Pancreas (tissue), 10 donors: ENCODE measurements at regions not wholly inside any gene's neighbourhood (a gene's known extent, or its start where the extent isn't known, plus 50 kb on each side); places are given as distances from the start of the nearest gene placed in this dataset.

Experiments
- ATAC-seq, 4 donors: fragments of 200-7000 bp; cut with Tn5 transposase; one replicate each; pipeline versions ENCODE4 v1.8.0 to v1.9.1; 2020; ENCODE audit warnings: mild to moderate bottlenecking in 4 of 4, moderate library complexity in 4 of 4
- DNase-seq, 6 donors: peaks; one replicate each; pipeline ENCODE4 v3.0.0-alpha.2; 2020
- FAIRE-seq: peaks from 2 replicates; lab custom pipeline; 2012; peaks lifted over from hg19 to GRCh38; lab: Jason Lieb, UNC
- H3K27ac ChIP-seq, 4 donors: fragments of 200-600 bp; sonication (generic); 1 replicate in 3 of 4; 2 replicates in 1 of 4; pipeline versions ENCODE4 v1.5.0 to v1.8.0; 2020
- H3K27me3 ChIP-seq, 4 donors: fragments of 200-600 bp; one replicate each; pipeline ENCODE4 v1.8.0; 2021
- H3K36me3 ChIP-seq, 3 donors: fragments of 200-600 bp; sonication (generic) in 1 of 3; one replicate each; pipeline versions ENCODE4 v1.5.0 to v1.8.0; 2020 to 2021
- H3K4me1 ChIP-seq, 3 donors: fragments of 200-600 bp; one replicate each; pipeline ENCODE4 v1.8.0; 2021
- H3K4me3 ChIP-seq, 4 donors: fragments of 200-600 bp; sonication (generic) in 2 of 4; one replicate each; pipeline versions ENCODE4 v1.5.0 to v1.8.0; 2020 to 2021
- H3K9me3 ChIP-seq, 4 donors: fragments of 200-600 bp; one replicate each; pipeline ENCODE4 v1.8.0; 2021
- CTCF ChIP-seq, 4 donors: fragments of 200-600 bp; sonication (generic) in 3 of 4; IDR thresholded peaks; one replicate each; pipeline versions ENCODE4 v1.5.0 to v1.8.0; 2021; ENCODE audit warnings: antibody characterized with exemption in 4 of 4
- WGBS, 2 donors: extraction: QIAGEN DNeasy Blood & Tissue Kit; methylation state at CpG; one replicate each; pipeline ENCODE4 v1.1.7; 2013; 5-methylcytosine and 5-hydroxymethylcytosine counted together
- intact Hi-C, 3 donors: fragments of 100-400 bp; cut with DNase I; formaldehyde crosslinking; loops; one replicate each; pipeline versions ENCODE4 v1.11.1 to v1.14.2; 2022
- donor health status: healthy with polysubstance abuse.
- donor health status: DM: no; HTN: no; CAD: no; lungs with moderate emphysema.
- donor health status: DM: no; HTN: no; CAD: no.
- donor health status: control.
- donor health status: control.
- donor health status: Bipolar disorder and iron deficiency.
- donor health status: DM: yes; HTN: yes; CAD: no.
- donor health status: DM: no; HTN: no; CAD: no.
- donor health status: DM: no; HTN: no; CAD: no.
- donor health status: DM: yes; HTN: yes; CAD: no.

GRCh38 chr15:29379647-29380046 lies 110.0 kb upstream of the NSMCE3 start:
- no peak overlapping the region for H3K27ac ChIP-seq
- H3K36me3 ChIP-seq, result no peaks in the 10 kb centered on the region
- ATAC-seq (no peak), FAIRE-seq (no peak), DNase-seq (no peak)
- H3K4me3 ChIP-seq, result no peak overlapping the region
- TF ChIP-seq CTCF (IDR thresholded peaks at IDR 0.05), result no peak
- H3K9me3 ChIP-seq, result no peaks in the 10 kb centered on the region
- H3K27me3 ChIP-seq, result no peaks in the 10 kb centered on the region
- 85 to 87% methylated on average over 9 of the region's 9 CpGs for WGBS, 2 donors
- intact Hi-C loops, result no loop called here
- no peaks in the 10 kb centered on the region for H3K4me1 ChIP-seq

GRCh38 chr15:29377161-29377560 lies 107.5 kb upstream of the NSMCE3 start:
- FAIRE-seq (no peak), DNase-seq (no peak), ATAC-seq (no peak)
- intact Hi-C loops, result no loop called here
- Histone ChIP-seq H3K36me3 (no peaks in the 10 kb centered on the region), H3K4me1 (no peaks in the 10 kb centered on the region), H3K9me3 (no peaks in the 10 kb centered on the region), H3K27me3 (no peaks in the 10 kb centered on the region), H3K27ac (no peak overlapping the region), H3K4me3 (no peak overlapping the region)
- no peak for TF ChIP-seq CTCF (IDR thresholded peaks at IDR 0.05)
- 84 to 85% methylated on average over 6 of the region's 6 CpGs for WGBS, 2 donors

- 83 to 87% methylated on average over 9 of the region's 9 CpGs for WGBS, 2 donors
- FAIRE-seq (no peak), ATAC-seq (no peak), DNase-seq (no peak)
- no peak for TF ChIP-seq CTCF (IDR thresholded peaks at IDR 0.05)
- Histone ChIP-seq H3K4me1 (no peaks in the 10 kb centered on the region), H3K36me3 (no peaks in the 10 kb centered on the region), H3K27ac (no peak overlapping the region), H3K4me3 (no peak overlapping the region), H3K9me3 (no peaks in the 10 kb centered on the region), H3K27me3 (no peaks in the 10 kb centered on the region)
- intact Hi-C loops, result no loop called here
These were observed 107.0 kb upstream of the NSMCE3 start for GRCh38 chr15:29376590-29376989.

- DNase-seq, result no peak
- no peaks in the 10 kb centered on the region for H3K9me3 ChIP-seq
- H3K4me1 ChIP-seq, result no peaks in the 10 kb centered on the region
- intact Hi-C loops, result no loop called here
- H3K27me3 ChIP-seq, result no peaks in the 10 kb centered on the region
- no peak overlapping the region for H3K4me3 ChIP-seq
- TF ChIP-seq CTCF (IDR thresholded peaks at IDR 0.05), result no peak
- 93 to 94% methylated on average over 3 of the region's 3 CpGs for WGBS, 2 donors
- no peak for ATAC-seq
- no peak overlapping the region for H3K27ac ChIP-seq
- FAIRE-seq, result no peak
- H3K36me3 ChIP-seq, result no peaks in the 10 kb centered on the region
These were observed 99.6 kb upstream of the NSMCE3 start for GRCh38 chr15:29369261-29369660.

- intact Hi-C loops, result no loop called here
- TF ChIP-seq CTCF (IDR thresholded peaks at IDR 0.05), result peak in 1 of 4 donors; percentile 7
- no peak overlapping the region for H3K4me3 ChIP-seq
- FAIRE-seq (no peak), ATAC-seq (no peak), DNase-seq (no peak)
- H3K36me3 ChIP-seq, result no peaks in the 10 kb centered on the region
- H3K4me1 ChIP-seq, result no peaks in the 10 kb centered on the region
- WGBS, 2 donors, result 72 to 80% methylated on average over 8 of the region's 8 CpGs
- no peak overlapping the region for H3K27ac ChIP-seq
- no peaks in the 10 kb centered on the region for H3K9me3 ChIP-seq
- H3K27me3 ChIP-seq, result no peaks in the 10 kb centered on the region
These were observed 94.9 kb upstream of the NSMCE3 start for GRCh38 chr15:29364426-29365078.
